LNCAP (cell line): ENCODE measurements at regions not wholly inside any gene's neighbourhood (a gene's known extent, or its start where the extent isn't known, plus 50 kb on each side); places are given as distances from the start of the nearest gene placed in this dataset.

ENCODE experiments used
- CTCF ChIP-seq: fragments of 450-650 bp; IDR thresholded peaks from 2 replicates; pipeline ENCODE4 v1.5.1; 2017; ENCODE audit warnings: mild to moderate bottlenecking

GRCh38 chr12:60195483-60195882 lies 599.7 kb downstream of the SLC16A7 start:
- TF ChIP-seq CTCF, result no peak

- TF ChIP-seq CTCF, result no peak
Observed at GRCh38 chr12:60196366-60196765, 600.5 kb downstream of the SLC16A7 start.

DNA sequence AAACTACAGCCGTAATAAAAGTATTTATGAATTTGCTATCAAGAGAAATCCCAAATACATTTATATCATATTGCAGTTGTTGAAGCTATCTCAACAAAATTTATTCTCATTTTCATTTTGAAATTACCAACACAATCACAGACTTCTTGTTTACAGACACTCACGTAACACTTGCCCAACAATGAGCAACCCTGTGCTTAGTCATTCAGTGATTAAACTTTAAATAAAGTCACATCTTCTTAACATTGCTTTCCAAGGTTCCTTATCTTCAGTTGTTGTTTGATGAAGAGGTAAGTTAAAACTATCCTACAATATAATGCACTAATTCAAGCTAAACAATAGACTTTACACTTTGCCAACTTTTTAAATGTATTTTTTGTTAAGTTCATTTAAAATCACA lies 601.8 kb downstream of the SLC16A7 start:
- no peak for TF ChIP-seq CTCF

- no peak for TF ChIP-seq CTCF
Observed at GRCh38 chr12:60201891-60202290, 606.1 kb downstream of the SLC16A7 start.

DNA sequence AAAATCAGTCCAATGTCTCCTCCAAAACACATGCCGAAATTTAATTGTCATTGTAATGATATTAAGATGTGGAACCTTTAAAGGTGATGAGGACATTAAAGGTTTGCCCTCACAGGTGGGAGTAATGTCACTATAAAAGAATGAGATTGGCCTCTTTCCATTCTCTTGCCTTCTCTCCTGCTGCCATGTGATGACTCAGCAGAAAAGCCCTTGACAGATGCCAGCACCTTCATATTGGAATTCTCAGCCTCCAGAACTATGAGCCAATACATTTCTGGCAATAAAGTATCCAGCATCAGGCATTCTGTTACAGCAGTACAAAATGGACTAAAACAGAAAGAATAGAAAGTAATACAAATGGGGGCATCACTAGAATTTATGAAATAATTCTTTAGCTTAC lies 609.7 kb downstream of the SLC16A7 start:
- TF ChIP-seq CTCF, result no peak

- TF ChIP-seq CTCF, result no peak
Observed at GRCh38 chr12:60209521-60209920, 613.7 kb downstream of the SLC16A7 start.

- TF ChIP-seq CTCF, result no peak
Observed at GRCh38 chr12:60209933-60210332, 614.1 kb downstream of the SLC16A7 start.

DNA sequence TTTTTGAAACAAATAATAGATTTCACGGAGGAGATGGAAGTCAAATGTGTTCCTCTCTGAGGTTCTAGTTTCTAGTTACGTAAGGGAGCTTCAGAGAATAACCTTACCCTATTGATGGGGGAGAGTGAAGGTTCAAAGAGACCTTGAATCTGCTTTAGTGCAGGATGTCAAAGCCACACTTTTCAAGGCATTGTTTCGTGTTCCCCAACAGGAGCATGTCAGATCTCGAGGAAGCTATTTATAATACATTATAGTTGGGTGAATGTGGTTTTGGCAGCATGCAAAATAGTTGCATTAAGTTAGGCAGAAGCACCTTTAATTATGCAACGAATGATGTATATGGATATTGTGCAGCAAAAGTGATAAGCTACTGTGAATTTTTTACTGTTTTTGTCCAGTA lies 614.9 kb downstream of the SLC16A7 start:
- TF ChIP-seq CTCF, result no peak
